Common myeloid progenitor, CD34-positive (primary cell): ENCODE measurements at regions not wholly inside any gene's neighbourhood (a gene's known extent, or its start where the extent isn't known, plus 50 kb on each side); places are given as distances from the start of the nearest gene placed in this dataset.

Experiments used
- CTCF ChIA-PET: fragments of 350-600 bp; sonication (Branson Sonifier 250); formaldehyde crosslinking; loops from one replicate; lab custom pipeline; 2021; ENCODE audit warnings: antibody characterized with exemption; lab: Charles Lee
- POLR2A ChIA-PET: fragments of 350-600 bp; sonication (Branson Sonifier 250); formaldehyde crosslinking; loops from one replicate; lab custom pipeline; 2021; ENCODE audit warnings: antibody characterized with exemption; lab: Charles Lee
- DNase-seq, 3 donors: peaks; one replicate each; pipeline versions ENCODE4 v3.0.0 to v3.0.0-alpha.2; 2013
- H3K27ac ChIP-seq, 2 experiments: 1 replicate in 1 of 2; 2 replicates in 1 of 2; pipeline ENCODE4 v1.7.0; 2013; ENCODE audit warnings: inconsistent platforms in 2 of 2, low read length in 2 of 2, mild to moderate bottlenecking in 2 of 2, low read depth in 1 of 2, moderate library complexity in 1 of 2; ENCODE audit not compliant: severe bottlenecking in 2 of 2, insufficient read depth in 1 of 2, poor library complexity in 1 of 2
- H3K27me3 ChIP-seq, 5 experiments: replicated peaks in 2 of 5; 1 replicate in 3 of 5; 2 replicates in 2 of 5; pipeline versions ENCODE4 v1.6.1 to v1.7.0; 2013; ENCODE audit warnings: low read length in 4 of 5, mild to moderate bottlenecking in 2 of 5, moderate library complexity in 2 of 5, inconsistent platforms in 1 of 5; ENCODE audit not compliant: insufficient read depth in 5 of 5, control insufficient read depth in 4 of 5
- H3K36me3 ChIP-seq, 4 experiments: 1 replicate in 2 of 4; 2 replicates in 2 of 4; pipeline versions ENCODE4 v1.6.1 to v1.7.0; 2013; ENCODE audit warnings: low read length in 3 of 4, control low read depth in 1 of 4, mild to moderate bottlenecking in 1 of 4; ENCODE audit not compliant: control insufficient read depth in 4 of 4, insufficient read depth in 4 of 4
- H3K4me1 ChIP-seq, 4 experiments: 1 replicate in 3 of 4; 2 replicates in 1 of 4; pipeline versions ENCODE4 v1.6.1 to v1.7.1; 2013; ENCODE audit warnings: low read length in 3 of 4, mild to moderate bottlenecking in 3 of 4, control low read depth in 1 of 4, inconsistent platforms in 1 of 4, moderate library complexity in 1 of 4; ENCODE audit not compliant: control insufficient read depth in 4 of 4, insufficient read depth in 4 of 4; ENCODE audit errors: control extremely low read depth in 1 of 4
- H3K4me3 ChIP-seq, 7 experiments: 1 replicate in 4 of 7; 2 replicates in 3 of 7; pipeline versions ENCODE4 v1.5.1 to v1.7.0; 2013; ENCODE audit warnings: mild to moderate bottlenecking in 7 of 7, low read length in 6 of 7, moderate library complexity in 6 of 7, inconsistent platforms in 2 of 7, low read depth in 2 of 7, control low read depth in 1 of 7; ENCODE audit not compliant: insufficient read depth in 4 of 7, control insufficient read depth in 1 of 7; ENCODE audit errors: extremely low read depth in 1 of 7
- H3K9me3 ChIP-seq, 5 experiments: 1 replicate in 4 of 5; 2 replicates in 1 of 5; pipeline versions ENCODE4 v1.6.1 to v1.7.1; 2013; ENCODE audit warnings: low read length in 4 of 5, mild to moderate bottlenecking in 2 of 5, inconsistent platforms in 1 of 5, low read depth in 1 of 5, moderate library complexity in 1 of 5; ENCODE audit not compliant: control insufficient read depth in 4 of 5, insufficient read depth in 2 of 5; ENCODE audit errors: control extremely low read depth in 1 of 5
- WGBS: methylation state at CpG from one replicate; pipeline ENCODE4 v1.1.5; 2013; ENCODE audit not compliant: insufficient coverage; 5-methylcytosine and 5-hydroxymethylcytosine counted together

DNA sequence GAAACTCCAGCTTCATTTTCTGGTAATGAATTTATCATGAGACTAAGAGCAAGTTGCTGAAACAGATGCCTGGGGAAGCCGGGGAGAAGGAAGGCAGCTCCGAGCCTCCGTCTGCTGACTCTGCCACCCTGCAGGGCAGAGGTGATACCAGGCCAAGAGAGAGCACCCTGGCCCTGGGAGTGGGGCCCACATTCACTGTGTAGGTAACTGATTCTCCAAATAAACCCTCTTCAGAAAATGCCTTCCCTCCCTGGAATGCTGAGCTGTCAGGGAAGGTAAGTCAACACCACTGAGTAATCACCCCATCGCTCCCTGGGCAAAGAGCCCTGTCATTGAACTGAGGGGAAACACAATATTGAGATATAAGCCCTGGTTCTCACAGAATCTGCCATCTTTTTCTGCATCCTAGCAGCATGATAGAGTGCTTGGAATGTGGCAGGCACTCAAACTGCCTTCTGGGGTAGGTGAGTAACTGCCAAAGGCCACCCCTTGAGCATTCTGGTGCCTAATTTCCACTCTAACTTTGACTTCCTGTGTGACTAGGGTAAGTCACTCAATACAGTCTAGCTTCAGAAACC, 147.6 kb downstream of the SPATA19 start:
- WGBS: 96% methylated on average over 3 of the region's 4 CpGs
- H3K27ac ChIP-seq: no peak overlapping the region
- no peak for DNase-seq
- H3K36me3 ChIP-seq: no peaks in the 10 kb centered on the region
- no peaks in the 10 kb centered on the region for H3K4me1 ChIP-seq
- no peaks in the 10 kb centered on the region for H3K9me3 ChIP-seq
- no peak overlapping the region for H3K4me3 ChIP-seq
- ChIA-PET CTCF (no interaction called here), POLR2A (no interaction called here)
- no peaks in the 10 kb centered on the region for H3K27me3 ChIP-seq

- H3K36me3 ChIP-seq: no peaks in the 10 kb centered on the region
- ChIA-PET POLR2A (no interaction called here), CTCF (no interaction called here)
- H3K9me3 ChIP-seq: no peaks in the 10 kb centered on the region
- no peak overlapping the region for H3K27ac ChIP-seq
- no peaks in the 10 kb centered on the region for H3K4me1 ChIP-seq
- 92% methylated on average over 4 of the region's 5 CpGs for WGBS
- H3K27me3 ChIP-seq: no peaks in the 10 kb centered on the region
- DNase-seq: no peak
- no peak overlapping the region for H3K4me3 ChIP-seq
Measured at GRCh38 chr11:133697161-133697560, 148.2 kb downstream of the SPATA19 start.

DNA sequence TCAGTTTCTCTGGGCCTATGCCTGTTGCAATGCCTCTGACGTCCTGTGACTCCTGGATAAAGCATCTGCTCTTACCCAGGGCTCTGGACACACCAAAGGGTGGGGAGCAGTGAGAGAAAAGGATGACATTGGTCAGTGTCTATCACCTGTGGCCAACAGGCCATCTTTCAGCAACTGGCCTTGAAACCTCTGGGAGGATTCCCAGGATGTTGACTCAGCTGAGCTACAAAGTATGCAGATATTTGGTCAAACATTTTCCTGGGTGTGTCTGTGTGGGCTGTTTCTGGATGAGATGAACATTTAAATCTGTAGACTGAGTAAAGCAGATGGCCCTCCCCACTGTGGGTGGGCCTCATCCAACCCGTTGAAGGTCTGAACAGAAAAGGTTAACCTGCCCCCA, 149.9 kb downstream of the SPATA19 start:
- Histone ChIP-seq H3K36me3 (no peaks in the 10 kb centered on the region), H3K9me3 (no peaks in the 10 kb centered on the region), H3K27me3 (no peaks in the 10 kb centered on the region), H3K27ac (no peak overlapping the region), H3K4me3 (no peak overlapping the region), H3K4me1 (no peaks in the 10 kb centered on the region)
- no peak for DNase-seq
- CTCF ChIA-PET: no interaction called here
- POLR2A ChIA-PET: no interaction called here
- 89% methylated on average over 2 of the region's 2 CpGs for WGBS

GRCh38 chr11:133694701-133695100, 150.6 kb downstream of the SPATA19 start:
- ChIA-PET POLR2A (no interaction called here), CTCF (no interaction called here)
- WGBS: 80% methylated on average over 3 of the region's 3 CpGs
- no peaks in the 10 kb centered on the region for H3K4me1 ChIP-seq
- H3K27ac ChIP-seq: no peak overlapping the region
- H3K27me3 ChIP-seq: no peaks in the 10 kb centered on the region
- no peaks in the 10 kb centered on the region for H3K9me3 ChIP-seq
- no peak overlapping the region for H3K4me3 ChIP-seq
- no peak for DNase-seq
- no peaks in the 10 kb centered on the region for H3K36me3 ChIP-seq

DNA sequence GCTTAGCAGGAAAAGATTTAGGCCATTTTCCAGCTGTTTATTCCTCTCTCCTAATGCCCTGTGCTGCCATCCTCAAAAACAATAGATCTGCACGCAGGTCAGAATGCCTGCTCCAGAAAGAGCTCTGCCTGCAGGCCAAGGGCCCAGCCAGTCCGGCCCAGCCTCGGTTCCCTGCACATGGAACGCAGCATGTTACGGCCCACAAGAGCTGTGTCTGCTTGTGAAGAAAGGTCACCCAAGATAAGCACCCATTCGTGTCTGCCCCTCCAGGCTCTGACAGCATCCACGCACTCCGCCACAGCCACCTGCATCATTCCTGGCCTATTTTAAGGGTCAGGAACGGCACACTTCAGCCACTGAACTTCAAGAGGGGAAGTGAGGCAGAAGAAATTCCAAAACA, 152.2 kb downstream of the SPATA19 start:
- ChIA-PET POLR2A (no interaction called here), CTCF (no interaction called here)
- Histone ChIP-seq H3K27ac (no peak overlapping the region), H3K4me3 (no peak overlapping the region), H3K9me3 (no peaks in the 10 kb centered on the region), H3K4me1 (no peaks in the 10 kb centered on the region), H3K27me3 (no peaks in the 10 kb centered on the region), H3K36me3 (no peaks in the 10 kb centered on the region)
- DNase-seq: no peak
- WGBS: 90% methylated on average over 8 of the region's 9 CpGs

DNA sequence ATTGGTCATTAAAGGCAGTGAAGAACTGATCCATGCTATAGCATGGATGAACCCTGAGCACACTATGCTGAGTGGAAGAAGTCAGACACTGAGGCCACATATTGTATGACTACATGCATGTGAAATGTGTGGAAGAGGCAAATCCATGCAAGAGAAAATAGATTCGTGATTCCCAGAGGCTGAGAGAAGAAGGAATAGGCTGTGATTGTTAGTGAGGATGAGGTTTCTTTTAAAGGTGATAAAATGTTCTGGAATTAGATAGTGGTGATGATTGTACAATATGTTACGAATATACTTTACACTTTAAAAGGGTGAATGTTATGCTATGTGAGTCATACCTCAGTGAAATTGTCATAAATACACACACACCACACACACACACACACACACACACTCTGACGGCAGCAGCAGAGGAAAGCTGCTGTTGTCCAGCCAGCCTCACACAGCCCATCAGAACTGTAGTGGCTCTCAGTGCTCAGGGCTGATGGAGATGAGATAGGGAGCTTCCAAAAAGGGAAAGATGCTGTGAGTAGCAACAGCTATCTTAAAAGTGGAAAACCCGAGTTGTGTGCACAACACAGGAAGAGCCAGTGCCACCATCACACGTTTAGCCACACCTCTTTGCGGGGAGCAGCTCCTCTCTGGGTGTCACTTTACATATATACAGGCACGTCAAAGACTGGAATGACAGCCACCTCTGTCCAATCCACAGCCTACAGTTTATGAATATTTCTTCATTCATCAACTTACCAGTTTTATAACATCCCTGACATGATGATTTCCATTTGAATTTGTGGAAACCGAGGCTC, 153.0 kb downstream of the SPATA19 start:
- WGBS: 79% methylated on average over 6 of the region's 8 CpGs
- no peaks in the 10 kb centered on the region for H3K4me1 ChIP-seq
- ChIA-PET POLR2A (no interaction called here), CTCF (no interaction called here)
- H3K27ac ChIP-seq: no peak overlapping the region
- H3K9me3 ChIP-seq: no peaks in the 10 kb centered on the region
- H3K36me3 ChIP-seq: no peaks in the 10 kb centered on the region
- no peak overlapping the region for H3K4me3 ChIP-seq
- no peak for DNase-seq
- no peaks in the 10 kb centered on the region for H3K27me3 ChIP-seq

GRCh38 chr11:133687781-133688180, 155.5 kb upstream of the OPCML start:
- no peaks in the 10 kb centered on the region for H3K9me3 ChIP-seq
- peaks cover 0 to 4% (median 0%) of the 10 kb centered on the region in 5 experiments for H3K27me3 ChIP-seq
- H3K27ac ChIP-seq: no peak overlapping the region
- ChIA-PET CTCF (no interaction called here), POLR2A (no interaction called here)
- no peak overlapping the region for H3K4me3 ChIP-seq
- DNase-seq: no peak
- no peaks in the 10 kb centered on the region for H3K4me1 ChIP-seq
- no peaks in the 10 kb centered on the region for H3K36me3 ChIP-seq
- 100% methylated on average over 3 of the region's 5 CpGs for WGBS
